C4-2B (cell line): ENCODE measurements at regions not wholly inside any gene's neighbourhood (a gene's known extent, or its start where the extent isn't known, plus 50 kb on each side); places are given as distances from the start of the nearest gene placed in this dataset.

Experiments
- ZFX ChIP-seq: fragments of 450-650 bp; IDR thresholded peaks from 2 replicates; pipeline ENCODE4 v1.6.1; 2017
- TF ChIP-seq, protein P1 (sequence below): fragments of 450-650 bp; conservative IDR thresholded peaks from 2 replicates; pipeline ENCODE4 v1.5.1; 2017; ENCODE audit warnings: mild to moderate bottlenecking

DNA sequence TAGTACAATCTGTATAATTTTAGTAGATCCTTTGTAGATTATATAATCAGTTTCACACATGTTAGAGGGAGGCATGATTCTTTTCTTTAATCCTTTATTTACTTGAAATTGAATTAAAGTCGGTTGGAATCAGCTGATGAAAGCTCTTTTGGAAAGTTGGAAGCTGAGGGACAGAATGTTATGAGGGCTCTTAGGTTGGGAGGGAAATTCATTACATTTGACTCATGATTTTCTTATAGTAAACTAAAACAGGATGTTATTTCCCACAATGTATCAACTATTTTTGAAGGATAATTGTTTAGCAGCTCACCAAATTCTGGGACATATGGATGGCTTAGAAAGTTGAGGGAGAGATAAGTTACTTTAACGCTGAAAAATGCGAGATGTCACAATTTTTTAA, 52.7 kb upstream of the TMEFF2 start:
- TF ChIP-seq, protein P1, sequence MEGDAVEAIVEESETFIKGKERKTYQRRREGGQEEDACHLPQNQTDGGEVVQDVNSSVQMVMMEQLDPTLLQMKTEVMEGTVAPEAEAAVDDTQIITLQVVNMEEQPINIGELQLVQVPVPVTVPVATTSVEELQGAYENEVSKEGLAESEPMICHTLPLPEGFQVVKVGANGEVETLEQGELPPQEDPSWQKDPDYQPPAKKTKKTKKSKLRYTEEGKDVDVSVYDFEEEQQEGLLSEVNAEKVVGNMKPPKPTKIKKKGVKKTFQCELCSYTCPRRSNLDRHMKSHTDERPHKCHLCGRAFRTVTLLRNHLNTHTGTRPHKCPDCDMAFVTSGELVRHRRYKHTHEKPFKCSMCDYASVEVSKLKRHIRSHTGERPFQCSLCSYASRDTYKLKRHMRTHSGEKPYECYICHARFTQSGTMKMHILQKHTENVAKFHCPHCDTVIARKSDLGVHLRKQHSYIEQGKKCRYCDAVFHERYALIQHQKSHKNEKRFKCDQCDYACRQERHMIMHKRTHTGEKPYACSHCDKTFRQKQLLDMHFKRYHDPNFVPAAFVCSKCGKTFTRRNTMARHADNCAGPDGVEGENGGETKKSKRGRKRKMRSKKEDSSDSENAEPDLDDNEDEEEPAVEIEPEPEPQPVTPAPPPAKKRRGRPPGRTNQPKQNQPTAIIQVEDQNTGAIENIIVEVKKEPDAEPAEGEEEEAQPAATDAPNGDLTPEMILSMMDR = no peak
- no peak for TF ChIP-seq ZFX
